ENCODE measurements at regions not wholly inside any gene's neighbourhood (a gene's known extent, or its start where the extent isn't known, plus 50 kb on each side); places are given as distances from the start of the nearest gene placed in this dataset.

DNA sequence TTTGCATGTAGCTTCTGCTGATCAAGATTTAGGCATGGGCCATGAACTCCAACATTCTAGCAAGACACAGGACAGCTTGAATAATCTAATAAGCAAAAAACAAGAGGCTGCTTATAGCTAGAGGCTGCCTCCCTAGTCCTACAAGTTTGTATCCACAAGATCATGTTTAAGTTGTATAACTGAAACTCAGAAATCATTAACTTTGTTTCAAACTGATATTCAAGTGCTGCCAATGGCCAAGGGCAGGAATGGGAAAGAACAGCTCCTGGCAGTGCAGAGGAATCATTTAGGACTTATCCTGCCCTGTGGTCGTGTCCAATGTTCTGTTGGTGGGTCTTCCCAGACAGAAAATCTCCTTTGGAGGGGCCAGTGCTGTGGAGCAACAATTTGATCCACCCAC is 209.6 kb upstream of the DDI1 start:
- H3K79me2 ChIP-seq (ENCODE audit: insufficient read depth, low read length) = no peaks in the 10 kb centered on the region
- TF ChIP-seq ZNF232 (CRISPR knock-in tag; IDR thresholded peaks at IDR 0.05; ENCODE audit: borderline replicate concordance) = no peak
- no peak overlapping the region for H3K9ac ChIP-seq (ENCODE audit: insufficient read depth, low read depth, low read length)
- BruUV-seq (replicated peaks) = no TSS peak
- H3K27me3 ChIP-seq (ENCODE audit: control insufficient read depth in 1 of 2, insufficient read depth in 2 of 2, low read length in 2 of 2) = no peaks in the 10 kb centered on the region
- in situ Hi-C loops (cut with HindIII; ENCODE audit: extremely low pct_ligation_motif_present, low pct_unique_long_range_greater_than_20kb) = no loop called here
- FAIRE-seq = no peak
- H3K27ac ChIP-seq (ENCODE audit: extremely low read length, insufficient read depth, low read length) = no peak overlapping the region
- H3K9me3 ChIP-seq (ENCODE audit: low read length) = peaks cover 83% of the 10 kb centered on the region
- H4K20me1 ChIP-seq (ENCODE audit: insufficient read depth, low read length) = no peaks in the 10 kb centered on the region
- no peak overlapping the region for H3K4me2 ChIP-seq (ENCODE audit: low read depth, low read length)
- H3K4me1 ChIP-seq (ENCODE audit: insufficient read depth, low read length) = no peaks in the 10 kb centered on the region
- WGBS (ENCODE audit: low lambda C conversion rate) = 0% methylated on average over 1 of the region's 1 CpG
- H3K4me3 ChIP-seq (replicated peaks in 1 of 3; ENCODE audit: insufficient read depth in 1 of 3, low read depth in 2 of 3, low read length in 3 of 3) = no peak overlapping the region
- intact Hi-C loops (cut with micrococcal nuclease; ENCODE audit: unreplicated experiment) = no loop called here
- ChIA-PET CTCF (ENCODE audit: low intra/inter-chr PET ratio, low total read pairs) (no interaction called here), POLR2A (no interaction called here)
- no peak for ATAC-seq
- H2AFZ ChIP-seq (ENCODE audit: low read length) = no peak overlapping the region
- H3K36me3 ChIP-seq (replicated peaks in 1 of 2; ENCODE audit: control insufficient read depth in 1 of 2, insufficient read depth in 2 of 2, low read length in 2 of 2) = no peaks in the 10 kb centered on the region
- DNase-seq (ENCODE audit: low spot score) = no peak

DNA sequence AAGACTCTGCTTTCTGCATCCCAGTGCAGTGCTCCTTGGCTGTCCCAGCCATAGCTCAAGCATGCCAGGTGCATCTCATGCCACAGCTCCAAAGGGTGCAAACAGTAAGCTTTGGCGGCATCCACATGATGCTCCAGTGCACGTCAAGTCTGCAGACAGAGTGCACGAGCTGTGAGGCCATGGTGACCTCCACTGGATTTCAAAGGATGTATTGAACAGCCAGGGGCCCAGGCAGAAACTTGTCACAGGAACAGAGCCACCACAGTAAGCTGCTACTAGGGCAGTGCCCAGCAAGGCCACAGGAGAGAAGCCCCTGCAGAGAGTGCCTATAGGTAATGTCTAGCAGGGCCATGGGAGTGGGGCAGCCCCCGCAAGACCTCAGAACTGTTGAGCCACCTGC is 206.8 kb upstream of the DDI1 start:
- Histone ChIP-seq H3K4me2 (ENCODE audit: low read depth, low read length) (no peak overlapping the region), H3K4me3 (replicated peaks in 1 of 3; ENCODE audit: insufficient read depth in 1 of 3, low read depth in 2 of 3, low read length in 3 of 3) (no peak overlapping the region), H3K4me1 (ENCODE audit: insufficient read depth, low read length) (no peaks in the 10 kb centered on the region), H3K27ac (ENCODE audit: extremely low read length, insufficient read depth, low read length) (no peak overlapping the region), H3K79me2 (ENCODE audit: insufficient read depth, low read length) (no peaks in the 10 kb centered on the region), H3K9ac (ENCODE audit: insufficient read depth, low read depth, low read length) (no peak overlapping the region), H2AFZ (ENCODE audit: low read length) (no peak overlapping the region), H3K9me3 (ENCODE audit: low read length) (peaks cover 83% of the 10 kb centered on the region), H4K20me1 (ENCODE audit: insufficient read depth, low read length) (no peaks in the 10 kb centered on the region), H3K27me3 (ENCODE audit: control insufficient read depth in 1 of 2, insufficient read depth in 2 of 2, low read length in 2 of 2) (no peaks in the 10 kb centered on the region), H3K36me3 (replicated peaks in 1 of 2; ENCODE audit: control insufficient read depth in 1 of 2, insufficient read depth in 2 of 2, low read length in 2 of 2) (no peaks in the 10 kb centered on the region)
- ATAC-seq = no peak
- FAIRE-seq = no peak
- intact Hi-C loops (cut with micrococcal nuclease; ENCODE audit: unreplicated experiment) (no loop called here), in situ Hi-C loops (cut with HindIII; ENCODE audit: extremely low pct_ligation_motif_present, low pct_unique_long_range_greater_than_20kb) (no loop called here)
- DNase-seq (ENCODE audit: low spot score) = no peak
- TF ChIP-seq ZNF121 (CRISPR knock-in tag; IDR thresholded peaks at IDR 0.05) = no peak
- TF ChIP-seq ZFYVE20 (CRISPR knock-in tag; IDR thresholded peaks at IDR 0.05; ENCODE audit: borderline replicate concordance, low read depth) = no peak
- TF ChIP-seq ZNF160 (CRISPR knock-in tag; IDR thresholded peaks at IDR 0.05) = no peak
- TF ChIP-seq, protein P1, sequence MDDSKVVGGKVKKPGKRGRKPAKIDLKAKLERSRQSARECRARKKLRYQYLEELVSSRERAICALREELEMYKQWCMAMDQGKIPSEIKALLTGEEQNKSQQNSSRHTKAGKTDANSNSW (CRISPR knock-in tag; IDR thresholded peaks at IDR 0.05; ENCODE audit: borderline replicate concordance) = no peak
- no CpG with 5 or more reads among the region's 4 CpGs for WGBS (ENCODE audit: low lambda C conversion rate)
- ChIA-PET CTCF (ENCODE audit: low intra/inter-chr PET ratio, low total read pairs) (no interaction called here), POLR2A (no interaction called here)
- no TSS peak for BruUV-seq (replicated peaks)

Measured in HepG2 (cell line).